Cerebellar nuclear complex (tissue), 1 donor: ENCODE measurements at regions not wholly inside any gene's neighbourhood (a gene's known extent, or its start where the extent isn't known, plus 50 kb on each side); places are given as distances from the start of the nearest gene placed in this dataset.

ENCODE experiments used
- DNase-seq, 2 experiments: peaks; one replicate each; lab custom pipeline; 2025; lab: John Stamatoyannopoulos, UW

- no peak for DNase-seq
Observed at GRCh38 chr11:70703141-70704064, 305.1 kb downstream of the CTTN start.

GRCh38 chr11:70705097-70705496, 306.8 kb downstream of the CTTN start:
- DNase-seq: no peak

GRCh38 chr11:70705930-70706329, 307.6 kb downstream of the CTTN start:
- DNase-seq: no peak

- DNase-seq: no peak
Observed at GRCh38 chr11:70707821-70708220, 309.5 kb downstream of the CTTN start.

GRCh38 chr11:70709596-70709995, 311.3 kb downstream of the CTTN start:
- DNase-seq: no peak

- DNase-seq: no peak
Observed at GRCh38 chr11:70710192-70710591, 311.9 kb downstream of the CTTN start.

GRCh38 chr11:70710601-70711000, 312.3 kb downstream of the CTTN start:
- no peak for DNase-seq

GRCh38 chr11:70711095-70711910, 313.0 kb downstream of the CTTN start:
- no peak for DNase-seq

GRCh38 chr11:70711911-70712185, 313.5 kb downstream of the CTTN start:
- DNase-seq: no peak

- no peak for DNase-seq
Observed at GRCh38 chr11:70712471-70712870, 314.1 kb downstream of the CTTN start.

- DNase-seq: no peak
Observed at GRCh38 chr11:70713086-70713835, 314.9 kb downstream of the CTTN start.

- no peak for DNase-seq
Observed at GRCh38 chr11:70713988-70714665, 315.8 kb downstream of the CTTN start.

GRCh38 chr11:70715166-70715951, 317.0 kb downstream of the CTTN start:
- DNase-seq: no peak

GRCh38 chr11:70716216-70716615, 317.9 kb downstream of the CTTN start:
- DNase-seq: no peak

- no peak for DNase-seq
Observed at GRCh38 chr11:70716986-70717775, 318.9 kb downstream of the CTTN start.

GRCh38 chr11:70717936-70718595, 319.7 kb downstream of the CTTN start:
- no peak for DNase-seq

- DNase-seq: no peak
Observed at GRCh38 chr11:70719516-70719915, 321.2 kb downstream of the CTTN start.

GRCh38 chr11:70720281-70720680, 322.0 kb downstream of the CTTN start:
- DNase-seq: no peak

GRCh38 chr11:70721006-70721405, 322.7 kb downstream of the CTTN start:
- no peak for DNase-seq

GRCh38 chr11:70725278-70725677, 326.9 kb downstream of the CTTN start:
- DNase-seq: no peak
